ENCODE measurements at regions not wholly inside any gene's neighbourhood (a gene's known extent, or its start where the extent isn't known, plus 50 kb on each side); places are given as distances from the start of the nearest gene placed in this dataset.

GRCh38 chr2:2701813-2702212 is 370.7 kb upstream of the MYT1L start:
- H3K36me3 ChIP-seq, result no peaks in the 10 kb centered on the region
- TF ChIP-seq EP300 (IDR thresholded peaks at IDR 0.05), result no peak
- TF ChIP-seq POLR2AphosphoS5 (IDR thresholded peaks at IDR 0.05), result no peak
- no peak for TF ChIP-seq POLR2A (IDR thresholded peaks at IDR 0.05; ENCODE audit: low read depth)
- TF ChIP-seq, protein P1, sequence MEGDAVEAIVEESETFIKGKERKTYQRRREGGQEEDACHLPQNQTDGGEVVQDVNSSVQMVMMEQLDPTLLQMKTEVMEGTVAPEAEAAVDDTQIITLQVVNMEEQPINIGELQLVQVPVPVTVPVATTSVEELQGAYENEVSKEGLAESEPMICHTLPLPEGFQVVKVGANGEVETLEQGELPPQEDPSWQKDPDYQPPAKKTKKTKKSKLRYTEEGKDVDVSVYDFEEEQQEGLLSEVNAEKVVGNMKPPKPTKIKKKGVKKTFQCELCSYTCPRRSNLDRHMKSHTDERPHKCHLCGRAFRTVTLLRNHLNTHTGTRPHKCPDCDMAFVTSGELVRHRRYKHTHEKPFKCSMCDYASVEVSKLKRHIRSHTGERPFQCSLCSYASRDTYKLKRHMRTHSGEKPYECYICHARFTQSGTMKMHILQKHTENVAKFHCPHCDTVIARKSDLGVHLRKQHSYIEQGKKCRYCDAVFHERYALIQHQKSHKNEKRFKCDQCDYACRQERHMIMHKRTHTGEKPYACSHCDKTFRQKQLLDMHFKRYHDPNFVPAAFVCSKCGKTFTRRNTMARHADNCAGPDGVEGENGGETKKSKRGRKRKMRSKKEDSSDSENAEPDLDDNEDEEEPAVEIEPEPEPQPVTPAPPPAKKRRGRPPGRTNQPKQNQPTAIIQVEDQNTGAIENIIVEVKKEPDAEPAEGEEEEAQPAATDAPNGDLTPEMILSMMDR (IDR thresholded peaks at IDR 0.05), result no peak
- intact Hi-C loops (cut with DNase I), result no loop called here
- no peak overlapping the region for H3K27ac ChIP-seq (replicated peaks in 1 of 4)
- no peak for DNase-seq (ENCODE audit: extremely low spot score)
- H3K4me3 ChIP-seq, result no peak overlapping the region
- no peaks in the 10 kb centered on the region for H3K27me3 ChIP-seq
- no peaks in the 10 kb centered on the region for H3K4me1 ChIP-seq
- WGBS, result 85% methylated on average over 7 of the region's 8 CpGs
- no peaks in the 10 kb centered on the region for H3K9me3 ChIP-seq

GRCh38 chr2:2701176-2701781 is 370.2 kb upstream of the MYT1L start:
- H3K36me3 ChIP-seq, result no peaks in the 10 kb centered on the region
- no peaks in the 10 kb centered on the region for H3K9me3 ChIP-seq
- intact Hi-C loops (cut with DNase I), result no loop called here
- H3K4me3 ChIP-seq, result no peak overlapping the region
- no peaks in the 10 kb centered on the region for H3K4me1 ChIP-seq
- DNase-seq (ENCODE audit: extremely low spot score), result no peak
- no peak overlapping the region for H3K27ac ChIP-seq (replicated peaks in 1 of 4)
- no peaks in the 10 kb centered on the region for H3K27me3 ChIP-seq
- 86% methylated on average over 22 of the region's 22 CpGs for WGBS
- TF ChIP-seq POLR2A (IDR thresholded peaks at IDR 0.05; ENCODE audit: low read depth) (no peak), POLR2AphosphoS5 (IDR thresholded peaks at IDR 0.05) (no peak), EP300 (IDR thresholded peaks at IDR 0.05) (no peak)
- TF ChIP-seq, protein P1 (IDR thresholded peaks at IDR 0.05), result no peak

GRCh38 chr2:2699121-2699505 is 368.0 kb upstream of the MYT1L start:
- 73% methylated on average over 9 of the region's 9 CpGs for WGBS
- Histone ChIP-seq H3K27ac (replicated peaks in 1 of 4) (no peak overlapping the region), H3K9me3 (no peaks in the 10 kb centered on the region), H3K4me1 (no peaks in the 10 kb centered on the region), H3K36me3 (no peaks in the 10 kb centered on the region), H3K27me3 (peaks cover 0 to 6% (median 0%) of the 10 kb centered on the region in 4 donors), H3K4me3 (no peak overlapping the region)
- DNase-seq (ENCODE audit: extremely low spot score), result no peak
- intact Hi-C loops (cut with DNase I), result no loop called here
- TF ChIP-seq EP300 (IDR thresholded peaks at IDR 0.05), result no peak

DNA sequence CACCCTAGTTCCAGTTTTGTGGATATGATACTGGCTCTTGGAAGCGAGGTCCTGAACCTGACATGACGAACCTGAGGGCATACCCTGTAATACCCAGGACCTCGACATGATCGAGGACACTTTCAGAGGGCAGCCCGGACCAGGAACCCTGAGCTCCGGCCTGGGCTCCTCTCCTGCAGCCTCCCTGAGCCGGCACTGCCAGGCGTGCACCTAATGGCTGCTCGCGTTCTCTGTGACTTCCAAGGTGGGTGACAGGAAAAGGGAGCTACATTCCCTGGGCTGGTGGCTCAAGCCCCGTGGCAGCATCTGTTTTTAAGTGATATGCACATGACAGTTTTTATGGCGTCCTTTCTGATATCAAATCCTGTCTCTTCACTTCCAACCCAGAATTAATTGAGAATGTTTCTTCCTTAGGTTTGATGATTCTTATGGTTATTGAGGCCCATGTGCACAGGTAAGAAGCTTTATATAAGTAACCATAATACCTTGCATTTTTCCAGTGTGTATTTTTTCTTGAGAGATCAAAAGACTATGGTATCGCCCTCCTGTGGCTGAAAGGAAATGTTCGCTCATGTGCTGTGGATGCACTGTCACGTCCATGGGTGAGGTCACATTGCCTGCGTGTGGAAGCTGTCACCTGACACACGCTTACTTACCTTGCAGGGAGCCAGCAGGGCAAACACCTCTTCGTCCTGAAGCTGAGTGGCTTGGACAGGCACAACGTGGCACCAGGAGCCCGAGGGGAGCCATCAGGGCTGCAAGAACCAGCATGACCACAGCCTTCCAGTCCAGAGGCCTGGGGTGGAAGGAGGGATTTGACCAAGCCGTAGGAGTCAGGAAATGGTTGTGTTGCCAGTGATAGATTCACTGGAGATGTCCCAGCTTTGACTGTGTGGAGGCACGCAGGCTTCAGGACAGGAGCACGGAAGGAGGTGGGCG is 367.4 kb upstream of the MYT1L start:
- Histone ChIP-seq H3K9me3 (no peaks in the 10 kb centered on the region), H3K36me3 (no peaks in the 10 kb centered on the region), H3K4me1 (no peaks in the 10 kb centered on the region), H3K4me3 (no peak overlapping the region), H3K27me3 (peaks cover 0 to 12% (median 0%) of the 10 kb centered on the region in 4 donors), H3K27ac (replicated peaks in 1 of 4) (no peak overlapping the region)
- intact Hi-C loops (cut with DNase I), result no loop called here
- 78% methylated on average over 18 of the region's 24 CpGs for WGBS
- DNase-seq (ENCODE audit: extremely low spot score), result no peak
- no peak for TF ChIP-seq POLR2A (IDR thresholded peaks at IDR 0.05; ENCODE audit: low read depth)
- TF ChIP-seq, protein P1 (IDR thresholded peaks at IDR 0.05), result peak in 1 of 3 experiments; percentile 9
- TF ChIP-seq EP300 (IDR thresholded peaks at IDR 0.05), result no peak
- TF ChIP-seq POLR2AphosphoS5 (IDR thresholded peaks at IDR 0.05), result no peak

DNA sequence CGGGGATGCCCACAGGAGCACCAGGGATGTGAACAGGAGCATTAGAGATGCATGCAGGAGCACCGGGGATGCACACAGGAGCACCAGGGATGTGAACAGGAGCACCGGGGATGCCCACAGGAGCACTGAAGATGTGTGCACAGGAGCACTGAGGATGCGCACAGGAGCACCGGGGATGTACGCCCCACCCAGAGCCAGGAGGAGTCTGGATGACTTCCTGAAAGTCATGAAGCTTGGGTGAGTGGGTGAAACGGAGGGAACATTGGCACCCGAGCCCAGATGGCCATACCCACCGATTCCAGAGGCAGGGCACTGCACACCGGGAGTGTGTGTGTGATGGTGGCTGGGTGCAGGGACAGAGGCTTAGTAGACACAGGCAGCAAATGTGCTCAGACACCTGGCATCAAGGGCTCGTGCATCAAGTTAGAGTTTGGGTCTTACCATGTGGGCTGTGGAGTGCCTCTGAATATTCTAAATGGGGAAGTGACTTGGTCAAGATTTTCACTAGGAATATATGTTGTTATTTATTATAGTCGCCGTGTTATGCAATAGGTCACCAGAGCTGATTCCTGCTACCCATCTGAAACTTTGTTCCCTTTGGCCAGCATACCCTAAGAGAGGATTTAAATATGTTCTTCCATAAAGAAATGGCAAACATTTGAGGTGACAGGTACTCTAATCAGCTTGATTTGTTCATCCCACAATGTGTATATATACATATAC is 365.8 kb upstream of the MYT1L start:
- Histone ChIP-seq H3K36me3 (no peaks in the 10 kb centered on the region), H3K4me1 (no peaks in the 10 kb centered on the region), H3K27ac (replicated peaks in 1 of 4) (no peak overlapping the region), H3K27me3 (peaks cover 0 to 26% (median 0%) of the 10 kb centered on the region in 4 donors), H3K9me3 (no peaks in the 10 kb centered on the region), H3K4me3 (no peak overlapping the region)
- no peak for DNase-seq (ENCODE audit: extremely low spot score)
- intact Hi-C loops (cut with DNase I), result no loop called here
- TF ChIP-seq EP300 (IDR thresholded peaks at IDR 0.05), result no peak
- no peak for TF ChIP-seq POLR2AphosphoS5 (IDR thresholded peaks at IDR 0.05)
- TF ChIP-seq, protein P1 (IDR thresholded peaks at IDR 0.05), result no peak
- TF ChIP-seq POLR2A (IDR thresholded peaks at IDR 0.05; ENCODE audit: low read depth), result no peak
- WGBS, result 88% methylated on average over 9 of the region's 13 CpGs
